ENCODE measurements at regions not wholly inside any gene's neighbourhood (a gene's known extent, or its start where the extent isn't known, plus 50 kb on each side); places are given as distances from the start of the nearest gene placed in this dataset.

DNA sequence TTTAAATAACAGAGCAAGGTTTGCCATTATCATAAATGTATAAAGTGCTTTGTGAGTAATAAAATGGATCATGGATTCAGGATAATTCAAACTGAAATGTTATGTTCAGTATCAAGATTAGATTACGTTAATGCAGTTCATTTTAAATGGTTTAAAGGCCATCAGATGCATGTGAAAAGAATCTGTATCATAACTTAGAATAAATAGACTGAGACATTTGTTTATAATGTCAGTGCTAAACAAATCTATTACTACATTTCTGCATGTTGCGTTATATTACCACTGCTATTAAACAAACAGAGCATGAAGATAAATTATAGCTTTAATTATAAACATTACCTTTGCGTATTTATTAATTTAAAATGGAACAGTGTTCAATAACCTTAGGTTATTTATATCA lies 160.2 kb downstream of the TOX3 start:
- intact Hi-C loops (cut with micrococcal nuclease) = no loop called here
- Mint-ChIP-seq H3K27me3 (no peaks in the 10 kb centered on the region), H3K36me3 (ENCODE audit: low read depth) (no peaks in the 10 kb centered on the region), H3K9me3 (peaks cover 33% of the 10 kb centered on the region), H3K4me1 (ENCODE audit: low read depth) (no peaks in the 10 kb centered on the region), H3K27ac (no peak overlapping the region), H3K4me3 (no peak overlapping the region)

DNA sequence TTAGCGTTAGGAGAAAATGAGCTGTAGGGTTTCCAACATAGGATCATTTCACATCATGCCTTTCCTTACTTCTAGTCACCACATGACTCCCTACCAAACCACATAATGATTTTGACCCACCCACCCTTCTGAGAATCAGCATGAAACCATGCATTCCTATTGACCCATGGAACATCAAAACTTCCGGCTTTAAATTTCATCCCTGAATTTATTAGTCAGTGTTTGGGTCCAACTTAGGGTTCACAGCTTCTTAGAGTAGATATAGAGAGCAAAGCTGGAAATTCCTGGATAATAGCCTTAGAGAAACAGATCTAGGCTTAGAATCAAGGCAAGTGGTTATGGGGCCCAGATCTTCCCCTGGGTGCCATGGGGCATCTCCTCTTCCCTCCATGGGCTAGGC lies 162.6 kb downstream of the TOX3 start:
- no peak overlapping the region for H3K4me3 Mint-ChIP-seq
- H3K27ac Mint-ChIP-seq = no peak overlapping the region
- no peaks in the 10 kb centered on the region for H3K36me3 Mint-ChIP-seq (ENCODE audit: low read depth)
- H3K9me3 Mint-ChIP-seq = peaks cover 35% of the 10 kb centered on the region
- intact Hi-C loops (cut with micrococcal nuclease) = no loop called here
- H3K4me1 Mint-ChIP-seq (ENCODE audit: low read depth) = no peaks in the 10 kb centered on the region
- H3K27me3 Mint-ChIP-seq = no peaks in the 10 kb centered on the region

DNA sequence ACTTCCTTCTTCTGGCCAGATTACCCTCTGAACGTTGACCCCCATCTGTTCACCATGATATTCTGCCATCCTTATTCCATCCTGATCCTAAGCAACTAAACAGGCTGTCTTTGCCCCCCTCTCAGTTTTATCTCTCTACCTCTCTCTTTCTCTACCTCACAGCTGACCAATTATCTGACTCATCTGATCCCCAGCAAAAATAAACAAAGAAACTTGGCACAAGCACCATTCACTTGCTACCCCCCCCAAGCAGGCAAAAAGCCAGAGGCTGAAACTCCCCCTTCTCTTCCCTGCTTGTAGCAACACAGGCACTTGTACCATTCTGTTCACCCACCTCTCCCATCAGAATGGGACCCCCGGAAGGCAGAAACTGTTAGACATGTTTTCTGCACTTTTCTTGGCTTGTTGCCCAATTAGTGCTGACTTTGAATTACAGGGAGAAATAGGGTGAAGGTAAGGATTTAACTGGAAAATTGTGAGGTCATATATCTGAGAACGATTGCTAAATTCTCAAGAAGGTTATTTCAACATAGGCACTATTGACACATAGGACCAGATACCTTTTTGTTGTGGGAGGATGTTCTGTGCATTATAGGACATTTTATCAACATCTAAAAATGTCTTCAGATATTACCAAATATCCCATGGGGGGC lies 163.2 kb downstream of the TOX3 start:
- Mint-ChIP-seq H3K9me3 (peaks cover 35% of the 10 kb centered on the region), H3K4me3 (no peak overlapping the region), H3K36me3 (ENCODE audit: low read depth) (no peaks in the 10 kb centered on the region), H3K4me1 (ENCODE audit: low read depth) (no peaks in the 10 kb centered on the region), H3K27ac (no peak overlapping the region), H3K27me3 (no peaks in the 10 kb centered on the region)
- intact Hi-C loops (cut with micrococcal nuclease) = no loop called here

DNA sequence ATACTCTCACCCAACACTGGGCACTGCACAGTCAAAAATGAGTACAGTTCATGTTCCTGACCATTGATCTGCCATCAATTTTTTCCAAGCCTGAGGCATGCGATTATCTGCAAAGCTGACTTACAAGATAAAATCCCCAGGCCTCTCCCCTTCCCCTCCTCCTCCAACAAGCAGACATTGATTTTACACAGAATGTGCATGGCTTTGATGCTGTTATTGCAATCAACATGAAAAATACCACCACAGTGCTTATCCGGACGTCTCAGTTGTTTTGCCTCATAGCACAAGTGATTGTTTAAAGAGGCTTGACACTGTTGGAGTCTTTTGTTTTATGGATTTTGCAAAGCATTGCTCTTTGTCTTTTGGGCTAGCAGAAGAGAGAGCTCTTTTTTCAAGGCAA lies 163.8 kb downstream of the TOX3 start:
- Mint-ChIP-seq H3K4me3 (no peak overlapping the region), H3K27ac (no peak overlapping the region), H3K27me3 (no peaks in the 10 kb centered on the region), H3K9me3 (peaks cover 30% of the 10 kb centered on the region), H3K36me3 (ENCODE audit: low read depth) (no peaks in the 10 kb centered on the region), H3K4me1 (ENCODE audit: low read depth) (no peaks in the 10 kb centered on the region)
- intact Hi-C loops (cut with micrococcal nuclease) = no loop called here

DNA sequence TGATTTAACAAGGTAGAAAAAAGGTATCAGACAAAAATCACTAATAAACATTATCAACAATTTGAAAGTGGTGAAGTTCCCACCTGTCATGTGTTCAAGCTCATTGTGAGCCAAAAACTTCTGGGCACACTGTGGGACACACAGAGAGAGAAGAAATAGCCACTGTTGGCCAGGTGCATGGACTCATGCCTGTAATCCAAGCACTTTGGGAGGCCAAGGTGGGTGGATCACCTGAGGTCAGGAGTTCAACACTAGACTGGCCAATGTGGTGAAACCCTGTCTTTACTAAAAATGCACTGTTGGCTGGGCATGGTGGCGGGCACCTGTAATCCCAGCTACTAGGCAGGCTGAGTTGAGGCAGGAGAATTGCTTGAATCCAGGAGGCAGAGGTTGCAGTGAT lies 167.4 kb downstream of the TOX3 start:
- intact Hi-C loops (cut with micrococcal nuclease) = no loop called here
- H3K27ac Mint-ChIP-seq = no peak overlapping the region
- peaks cover 33% of the 10 kb centered on the region for H3K9me3 Mint-ChIP-seq
- H3K4me1 Mint-ChIP-seq (ENCODE audit: low read depth) = no peaks in the 10 kb centered on the region
- no peaks in the 10 kb centered on the region for H3K27me3 Mint-ChIP-seq
- no peaks in the 10 kb centered on the region for H3K36me3 Mint-ChIP-seq (ENCODE audit: low read depth)
- no peak overlapping the region for H3K4me3 Mint-ChIP-seq

DNA sequence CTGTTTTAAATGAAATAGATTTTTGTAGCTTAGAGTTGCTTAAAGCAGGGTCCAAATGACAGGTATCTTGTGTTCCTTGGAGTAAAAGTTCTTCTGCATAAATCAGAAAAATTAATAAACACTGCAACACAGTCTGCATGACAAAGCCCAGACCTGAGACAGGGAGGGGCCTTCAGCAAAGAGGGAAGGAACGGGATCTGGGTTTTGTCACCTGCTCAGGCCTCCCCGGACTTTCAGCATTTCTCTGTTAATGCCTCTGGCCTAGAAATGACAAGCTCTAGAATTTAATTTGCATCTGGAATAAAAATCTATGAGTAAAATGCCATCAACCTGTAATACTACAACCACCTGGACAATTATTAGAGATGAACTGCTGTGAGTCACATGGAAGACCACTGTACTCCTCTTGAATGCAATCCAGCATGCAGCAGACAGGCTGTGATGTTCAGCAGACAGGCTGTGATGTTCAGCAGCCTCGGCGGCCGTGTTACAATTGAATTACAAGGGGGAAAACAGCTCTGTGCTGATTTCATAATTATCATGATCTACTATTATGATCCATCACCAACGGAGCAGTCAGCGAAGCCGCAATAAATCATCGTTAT lies 170.2 kb downstream of the TOX3 start:
- Mint-ChIP-seq H3K27ac (no peak overlapping the region), H3K27me3 (no peaks in the 10 kb centered on the region), H3K4me3 (no peak overlapping the region), H3K9me3 (peaks cover 29% of the 10 kb centered on the region), H3K4me1 (ENCODE audit: low read depth) (no peaks in the 10 kb centered on the region), H3K36me3 (ENCODE audit: low read depth) (no peaks in the 10 kb centered on the region)
- intact Hi-C loops (cut with micrococcal nuclease) = no loop called here

DNA sequence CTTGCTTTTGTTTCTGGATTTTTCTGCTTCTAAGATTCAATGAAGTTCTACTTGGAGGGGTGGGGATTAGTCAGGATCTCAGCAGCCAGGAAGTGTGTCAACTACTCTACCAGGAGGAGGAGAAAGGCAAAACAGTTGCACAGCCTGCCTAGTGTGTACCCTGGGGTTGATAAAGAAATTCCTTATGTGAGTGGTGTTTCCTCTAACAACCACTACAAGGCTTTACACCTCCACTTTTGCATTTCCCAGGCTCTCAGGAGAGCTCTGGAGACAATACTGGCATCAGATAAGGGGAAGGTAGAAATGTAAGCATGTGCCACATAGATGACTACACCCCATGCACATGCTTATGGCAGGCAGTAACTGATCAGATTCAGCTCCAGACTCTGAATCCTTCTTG lies 174.6 kb downstream of the TOX3 start:
- no peak overlapping the region for H3K27ac Mint-ChIP-seq

DNA sequence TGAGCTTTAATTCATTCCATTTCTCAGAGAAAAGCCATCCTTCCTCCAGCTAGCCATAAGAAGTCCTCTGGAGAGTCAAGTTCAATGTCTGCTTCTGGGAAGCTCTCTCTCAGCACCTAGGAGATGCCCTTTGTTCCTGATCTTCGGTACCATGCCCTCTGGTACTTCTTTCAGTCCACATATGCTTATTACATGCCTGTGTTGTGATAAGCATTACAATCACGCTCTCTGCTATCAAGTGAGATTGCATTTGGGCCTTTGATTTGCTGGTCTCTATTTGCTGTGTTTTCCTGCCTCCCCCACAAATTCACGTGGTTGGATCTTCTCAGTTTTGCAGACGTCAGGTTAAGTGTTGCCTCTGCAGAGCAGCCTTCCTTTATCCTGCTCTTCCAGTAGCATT lies 178.1 kb downstream of the TOX3 start:
- no peak overlapping the region for H3K4me3 Mint-ChIP-seq
- no peaks in the 10 kb centered on the region for H3K36me3 Mint-ChIP-seq (ENCODE audit: low read depth)
- H3K9me3 Mint-ChIP-seq = peaks cover 22% of the 10 kb centered on the region
- intact Hi-C loops (cut with micrococcal nuclease) = no loop called here
- no peak overlapping the region for H3K27ac Mint-ChIP-seq
- H3K27me3 Mint-ChIP-seq = no peaks in the 10 kb centered on the region
- no peaks in the 10 kb centered on the region for H3K4me1 Mint-ChIP-seq (ENCODE audit: low read depth)

More for the DNA sequence above, 174.6 kb downstream of the TOX3 start:
- H3K4me3 Mint-ChIP-seq = no peak overlapping the region
- H3K27me3 Mint-ChIP-seq = no peaks in the 10 kb centered on the region
- H3K36me3 Mint-ChIP-seq (ENCODE audit: low read depth) = no peaks in the 10 kb centered on the region
- no peaks in the 10 kb centered on the region for H3K4me1 Mint-ChIP-seq (ENCODE audit: low read depth)
- intact Hi-C loops (cut with micrococcal nuclease) = no loop called here
- peaks cover 26% of the 10 kb centered on the region for H3K9me3 Mint-ChIP-seq

DNA sequence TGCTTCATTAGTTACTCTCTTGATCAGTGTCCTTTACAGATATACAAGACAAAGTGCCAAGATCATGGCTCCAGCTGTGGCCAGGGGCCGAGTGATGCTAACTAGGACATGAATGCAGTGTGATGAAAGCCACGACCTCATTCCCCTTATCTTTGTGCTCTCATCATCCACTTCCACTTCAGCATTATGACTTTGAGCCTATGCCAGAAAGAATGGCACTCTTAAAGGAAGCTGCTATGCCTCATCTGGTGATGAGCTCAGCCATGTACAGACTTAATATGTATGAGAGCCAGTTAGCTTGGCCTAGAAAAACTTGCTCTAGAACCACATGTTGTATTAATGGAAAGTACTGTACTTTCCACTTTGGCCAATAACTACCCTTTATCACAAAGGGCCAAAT lies 179.1 kb downstream of the TOX3 start:
- Mint-ChIP-seq H3K4me3 (no peak overlapping the region), H3K27ac (no peak overlapping the region), H3K27me3 (no peaks in the 10 kb centered on the region), H3K36me3 (ENCODE audit: low read depth) (no peaks in the 10 kb centered on the region), H3K9me3 (peaks cover 11% of the 10 kb centered on the region), H3K4me1 (ENCODE audit: low read depth) (no peaks in the 10 kb centered on the region)
- intact Hi-C loops (cut with micrococcal nuclease) = no loop called here

DNA sequence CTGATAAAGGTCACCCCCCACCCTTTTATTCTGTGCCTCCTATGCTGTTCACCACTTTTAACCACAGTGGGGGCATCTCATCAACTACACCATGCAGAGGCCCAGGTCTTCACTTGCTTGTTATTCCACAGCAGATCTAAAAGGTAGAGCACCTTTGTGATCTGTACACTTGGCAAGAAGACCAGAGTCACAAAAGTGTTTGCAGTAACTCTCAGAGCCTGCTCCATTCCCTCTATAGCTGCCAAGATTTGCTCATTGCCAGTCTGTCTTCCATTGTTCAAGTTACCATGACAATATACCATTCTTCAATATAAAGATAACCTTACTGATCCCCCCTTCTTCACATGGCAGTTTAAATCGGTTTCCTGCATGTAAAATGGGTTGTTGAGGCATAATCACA lies 180.0 kb downstream of the TOX3 start:
- H3K9me3 Mint-ChIP-seq = peaks cover 9% of the 10 kb centered on the region
- intact Hi-C loops (cut with micrococcal nuclease) = no loop called here
- H3K27me3 Mint-ChIP-seq = no peaks in the 10 kb centered on the region

DNA sequence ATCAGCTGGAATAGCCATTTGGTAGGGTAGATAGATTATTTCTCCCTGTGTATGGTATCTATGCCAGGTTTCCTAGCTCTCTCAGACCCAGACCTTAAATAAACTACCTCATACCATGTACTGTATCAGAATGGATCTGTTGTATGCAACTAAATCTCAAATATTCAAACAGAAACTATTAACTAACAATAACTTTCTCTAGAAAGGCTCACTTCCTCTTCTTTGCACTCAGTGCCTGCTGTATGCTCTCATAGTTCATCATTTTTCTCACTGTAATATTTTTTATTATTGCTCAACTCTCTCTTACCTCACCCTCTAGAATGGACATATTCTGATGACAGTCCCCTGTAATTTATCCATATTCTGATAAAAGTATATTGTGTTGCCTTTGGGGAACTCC lies 182.4 kb downstream of the TOX3 start:
- Mint-ChIP-seq H3K4me3 (no peak overlapping the region), H3K9me3 (peaks cover 20% of the 10 kb centered on the region), H3K27ac (no peak overlapping the region), H3K27me3 (no peaks in the 10 kb centered on the region), H3K36me3 (ENCODE audit: low read depth) (no peaks in the 10 kb centered on the region), H3K4me1 (ENCODE audit: low read depth) (no peaks in the 10 kb centered on the region)
- intact Hi-C loops (cut with micrococcal nuclease) = no loop called here

More for the DNA sequence above, 180.0 kb downstream of the TOX3 start:
- Mint-ChIP-seq H3K4me3 (no peak overlapping the region), H3K36me3 (ENCODE audit: low read depth) (no peaks in the 10 kb centered on the region), H3K4me1 (ENCODE audit: low read depth) (no peaks in the 10 kb centered on the region), H3K27ac (no peak overlapping the region)

DNA sequence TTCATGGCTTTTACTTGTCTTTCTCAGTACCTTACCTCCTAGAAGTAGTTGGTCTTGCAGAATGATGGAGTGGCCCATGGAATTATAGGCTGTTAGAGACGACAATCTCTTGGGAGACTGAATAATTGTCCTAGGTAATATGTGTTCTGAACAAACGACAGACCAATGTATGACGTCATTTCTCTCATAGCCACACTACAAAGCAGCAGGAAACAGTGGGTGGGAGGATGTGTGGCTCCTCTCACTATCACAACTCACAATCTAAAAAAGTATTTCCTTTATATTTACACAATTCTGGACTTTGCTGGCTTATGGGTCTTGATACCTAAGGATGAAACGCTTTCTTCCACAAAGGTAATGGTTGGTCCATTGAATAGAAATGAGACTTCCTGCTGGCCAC lies 183.9 kb downstream of the TOX3 start:
- Mint-ChIP-seq H3K36me3 (ENCODE audit: low read depth) (no peaks in the 10 kb centered on the region), H3K27ac (no peak overlapping the region), H3K4me1 (ENCODE audit: low read depth) (no peaks in the 10 kb centered on the region), H3K4me3 (no peak overlapping the region), H3K27me3 (no peaks in the 10 kb centered on the region), H3K9me3 (peaks cover 21% of the 10 kb centered on the region)
- intact Hi-C loops (cut with micrococcal nuclease) = no loop called here

DNA sequence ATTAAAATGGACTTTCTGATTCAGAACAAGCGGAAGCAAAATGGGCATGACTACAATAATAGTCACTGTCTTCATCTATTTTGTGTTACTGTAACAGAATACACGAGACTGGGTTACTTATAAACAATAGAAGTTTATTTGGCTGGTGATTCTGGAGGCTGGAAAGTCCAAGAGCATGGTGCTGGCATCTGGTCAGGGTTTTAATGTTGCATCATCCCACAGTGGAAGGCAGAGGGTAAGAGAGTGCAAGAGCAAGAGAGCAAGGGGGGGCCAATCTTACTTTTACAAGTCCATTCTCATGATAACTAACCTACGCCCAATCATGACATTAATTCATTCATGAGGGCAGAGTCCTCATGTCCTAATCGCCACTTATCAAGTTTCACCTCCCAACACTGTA lies 189.2 kb downstream of the TOX3 start:
- no peak overlapping the region for H3K27ac Mint-ChIP-seq
- no peaks in the 10 kb centered on the region for H3K4me1 Mint-ChIP-seq (ENCODE audit: low read depth)
- peaks cover 31% of the 10 kb centered on the region for H3K9me3 Mint-ChIP-seq
- intact Hi-C loops (cut with micrococcal nuclease) = no loop called here
- no peaks in the 10 kb centered on the region for H3K27me3 Mint-ChIP-seq
- no peak overlapping the region for H3K4me3 Mint-ChIP-seq
- no peaks in the 10 kb centered on the region for H3K36me3 Mint-ChIP-seq (ENCODE audit: low read depth)

DNA sequence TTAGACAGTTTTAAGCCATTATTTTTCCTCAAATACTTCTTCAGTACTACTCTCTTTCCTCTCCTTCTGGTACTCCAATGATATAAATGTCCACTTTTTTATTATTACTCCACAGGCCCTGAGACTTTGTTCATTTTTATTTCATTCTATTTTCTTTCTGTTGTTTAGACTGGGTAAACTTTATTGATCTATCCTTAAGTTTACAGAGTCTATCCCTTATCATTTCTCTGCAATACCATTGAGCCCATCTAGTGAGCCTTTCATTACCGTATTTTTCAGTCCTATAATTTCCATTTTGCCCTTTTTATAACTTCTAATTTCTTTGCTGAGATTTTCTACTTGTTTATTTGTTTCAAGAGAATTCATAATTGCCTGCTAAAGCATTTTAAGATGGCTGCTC lies 193.7 kb downstream of the TOX3 start:
- Mint-ChIP-seq H3K4me3 (no peak overlapping the region), H3K27ac (no peak overlapping the region), H3K9me3 (peaks cover 20% of the 10 kb centered on the region), H3K36me3 (ENCODE audit: low read depth) (no peaks in the 10 kb centered on the region), H3K27me3 (no peaks in the 10 kb centered on the region), H3K4me1 (ENCODE audit: low read depth) (no peaks in the 10 kb centered on the region)
- intact Hi-C loops (cut with micrococcal nuclease) = no loop called here

DNA sequence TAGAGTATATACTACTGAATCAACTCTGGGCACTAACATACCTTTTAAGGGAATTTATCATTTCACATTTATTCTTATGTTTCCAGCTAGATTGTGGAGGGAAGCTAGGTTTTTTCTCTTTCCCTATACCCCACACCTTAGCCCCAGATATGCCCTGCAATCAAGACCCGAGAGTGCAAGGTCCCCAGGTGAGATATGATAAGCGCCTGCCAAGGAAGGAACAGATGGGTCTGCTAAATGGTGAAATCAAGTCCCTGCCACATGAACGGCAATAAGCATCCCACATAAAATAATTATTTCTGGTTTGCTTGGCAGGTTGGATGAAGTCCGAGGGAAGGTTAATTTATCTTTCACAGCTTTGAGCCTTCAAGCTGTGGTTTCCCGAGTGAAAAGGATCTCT lies 195.5 kb downstream of the TOX3 start:
- Mint-ChIP-seq H3K4me1 (ENCODE audit: low read depth) (no peaks in the 10 kb centered on the region), H3K4me3 (no peak overlapping the region), H3K9me3 (peaks cover 11% of the 10 kb centered on the region), H3K27me3 (no peaks in the 10 kb centered on the region), H3K36me3 (ENCODE audit: low read depth) (no peaks in the 10 kb centered on the region), H3K27ac (no peak overlapping the region)
- intact Hi-C loops (cut with micrococcal nuclease) = no loop called here
